ENCODE measurements at regions not wholly inside any gene's neighbourhood (a gene's known extent, or its start where the extent isn't known, plus 50 kb on each side); places are given as distances from the start of the nearest gene placed in this dataset.
"Not testable (repeated sequence)": the region's sequence is repeated elsewhere in the genome, so short reads cannot be mapped to it uniquely, and the experiment has no call there.

- DNase-seq (ENCODE audit: low spot score) = no peak
- H3K4me3 ChIP-seq = no peak overlapping the region
- no peak overlapping the region for H3K27ac ChIP-seq
- no peak for TF ChIP-seq CTCF (IDR thresholded peaks at IDR 0.05)
These were observed 93.4 kb upstream of the COL5A1 start for GRCh38 chr9:134548185-134548584.

GRCh38 chr9:134548618-134549017 lies 93.0 kb upstream of the COL5A1 start:
- no peak for DNase-seq (ENCODE audit: low spot score)
- no peak overlapping the region for H3K4me3 ChIP-seq
- H3K27ac ChIP-seq = no peak overlapping the region
- TF ChIP-seq CTCF (IDR thresholded peaks at IDR 0.05) = no peak

GRCh38 chr9:134549336-134549735 lies 92.3 kb upstream of the COL5A1 start:
- DNase-seq (ENCODE audit: low spot score) = no peak
- no peak for TF ChIP-seq CTCF (IDR thresholded peaks at IDR 0.05)
- H3K4me3 ChIP-seq = no peak overlapping the region
- H3K27ac ChIP-seq = no peak overlapping the region

- H3K27ac ChIP-seq; H3K4me3 ChIP-seq; DNase-seq (ENCODE audit: low spot score): not testable (repeated sequence)
These were observed 91.5 kb upstream of the COL5A1 start for GRCh38 chr9:134550081-134550480.

- Histone ChIP-seq H3K27ac (no peak overlapping the region), H3K4me3 (no peak overlapping the region)
- no peak for TF ChIP-seq CTCF (IDR thresholded peaks at IDR 0.05)
- no peak for DNase-seq (ENCODE audit: low spot score)
These were observed 91.0 kb upstream of the COL5A1 start for GRCh38 chr9:134550584-134550983.

GRCh38 chr9:134551176-134551575 lies 90.4 kb upstream of the COL5A1 start:
- peak overlapping the region in 1 of 2 donors; percentile 33 for H3K27ac ChIP-seq
- H3K4me3 ChIP-seq = no peak overlapping the region
- no peak for DNase-seq (ENCODE audit: low spot score)
- TF ChIP-seq CTCF (IDR thresholded peaks at IDR 0.05) = no peak

- no peak for DNase-seq (ENCODE audit: low spot score)
- no peak for TF ChIP-seq CTCF (IDR thresholded peaks at IDR 0.05)
- H3K4me3 ChIP-seq = no peak overlapping the region
- H3K27ac ChIP-seq = peak overlapping the region in 1 of 2 donors; percentile 33
These were observed 89.8 kb upstream of the COL5A1 start for GRCh38 chr9:134551644-134552348.

All from coronary artery (tissue), 2 donors.